ENCODE measurements at regions not wholly inside any gene's neighbourhood (a gene's known extent, or its start where the extent isn't known, plus 50 kb on each side); places are given as distances from the start of the nearest gene placed in this dataset.

DNA sequence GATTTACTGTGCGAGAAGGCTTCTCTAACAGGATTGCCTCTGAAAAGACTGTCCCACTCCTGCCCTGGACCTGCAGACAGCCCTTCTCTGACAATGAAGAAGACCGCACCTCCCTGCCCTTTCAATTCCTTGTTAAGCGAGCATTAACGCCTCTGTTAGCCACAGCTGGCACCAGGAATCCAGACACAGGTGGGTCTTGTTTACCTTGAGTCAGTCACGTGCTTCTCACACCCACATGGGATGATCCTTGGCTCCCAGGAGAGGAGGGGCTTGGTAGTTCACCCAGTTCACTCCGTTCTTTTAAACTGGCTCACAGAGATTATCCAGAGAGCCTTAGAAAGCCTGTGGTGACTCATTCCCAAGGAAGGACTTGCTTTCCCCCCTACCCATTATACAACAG, 410.5 kb upstream of the MEIS1 start:
- H4K20me1 ChIP-seq (replicated peaks in 1 of 2; ENCODE audit: control insufficient read depth in 1 of 2, insufficient read depth in 2 of 2, low read length in 2 of 2), result no peaks in the 10 kb centered on the region
- H2BK5ac ChIP-seq (ENCODE audit: low read depth, low read length), result no peak overlapping the region
- peak; percentile 60 for FAIRE-seq
- no peaks in the 10 kb centered on the region for H3K79me1 ChIP-seq (ENCODE audit: low read depth, low read length)
- peak overlapping the region; percentile 42; the same call in 1 of the 2 replicates for H2AFZ ChIP-seq (ENCODE audit: low read length)
- no peak overlapping the region for H3K27ac ChIP-seq (ENCODE audit: low read depth, low read length)
- no peak overlapping the region for H3K23ac ChIP-seq (ENCODE audit: insufficient read length)
- DNase-seq (ENCODE audit: low read depth in 1 of 2, low spot score in 2 of 2), result peak in 1 of 2 experiments; percentile 5
- H4K5ac ChIP-seq (ENCODE audit: insufficient read length, low read depth, low read length), result no peak overlapping the region
- no peak overlapping the region for H3K4ac ChIP-seq (replicated peaks; ENCODE audit: insufficient read length, low read depth, low read length)
- no peak overlapping the region for H3K14ac ChIP-seq (ENCODE audit: insufficient read length)
- CTCF ChIA-PET (ENCODE audit: partially characterized antibody), result no interaction called here
- H4K8ac ChIP-seq (ENCODE audit: extremely low read depth, insufficient read depth, low read length), result no peak overlapping the region
- H2BK12ac ChIP-seq (ENCODE audit: low read depth, low read length), result no peak overlapping the region
- no peaks in the 10 kb centered on the region for H3K27me3 ChIP-seq (replicated peaks in 1 of 4; ENCODE audit: control insufficient read depth in 3 of 4, extremely low read depth in 1 of 4, insufficient read depth in 3 of 4, low read length in 3 of 4)
- H3K4me2 ChIP-seq (ENCODE audit: insufficient read depth in 1 of 2, low read depth in 2 of 2, low read length in 2 of 2), result no peak overlapping the region
- H3K18ac ChIP-seq (ENCODE audit: extremely low read depth, low read length), result no peak overlapping the region
- 60% methylated on average over 6 of the region's 6 CpGs; no CpG with 5 or more reads in 1 of the 2 experiments for WGBS, 2 experiments (ENCODE audit: extremely low coverage in 1 of 2, insufficient coverage in 1 of 2, insufficient read length in 1 of 2, insufficient replicate concordance in 2 of 2, low coverage in 1 of 2, low lambda C conversion rate in 2 of 2, missing lambda C conversion rate in 1 of 2)
- no peaks in the 10 kb centered on the region for H3K23me2 ChIP-seq (ENCODE audit: low read depth, low read length)
- no peaks in the 10 kb centered on the region for H3K36me3 ChIP-seq (ENCODE audit: control insufficient read depth in 2 of 4, insufficient read depth in 4 of 4, low read length in 3 of 4)
- 0 out of 7 replicates have a peak, but pooled peaks cover 0 to 4% (median 0%) of the 10 kb centered on the region in 4 experiments for H3K4me1 ChIP-seq (replicated peaks in 1 of 4; ENCODE audit: control insufficient read depth in 3 of 4, insufficient read depth in 4 of 4, low read length in 3 of 4)
- TF ChIP-seq SIN3A (conservative IDR thresholded peaks at IDR 0.05 in 1 of 2, IDR thresholded peaks at IDR 0.05 in 1 of 2; ENCODE audit: low read depth in 1 of 2, low read length in 2 of 2) (0 out of 4 replicates have a peak, but pooled peaks of 1 of the 2 experiments have one; percentile 28), SAP30 (IDR thresholded peaks at IDR 0.05; ENCODE audit: insufficient read depth, insufficient replicate concordance, low read length) (no peak), TCF12 (IDR thresholded peaks at IDR 0.05; ENCODE audit: low read depth, low read length) (0 out of 2 replicates have a peak, but pooled peaks have one; percentile 42)
- H3K79me2 ChIP-seq (ENCODE audit: control insufficient read depth in 1 of 2, insufficient read depth in 2 of 2, low read length in 2 of 2), result no peaks in the 10 kb centered on the region
- H3K9me3 ChIP-seq (ENCODE audit: insufficient read depth in 2 of 2, low read depth in 1 of 2, low read length in 1 of 2), result no peaks in the 10 kb centered on the region
- H3K56ac ChIP-seq (replicated peaks; ENCODE audit: insufficient read length, low read depth, low read length), result no peak overlapping the region
- POLR2A ChIA-PET (ENCODE audit: partially characterized antibody), result no interaction called here
- H2BK120ac ChIP-seq (replicated peaks; ENCODE audit: low read depth, low read length), result no peak overlapping the region
- H2BK15ac ChIP-seq (ENCODE audit: low read length), result no peak overlapping the region
- no peak overlapping the region for H2BK20ac ChIP-seq (ENCODE audit: low read length)
- H4K91ac ChIP-seq (replicated peaks; ENCODE audit: insufficient read length, low read length), result no peak overlapping the region
- no peak overlapping the region for H2AK5ac ChIP-seq (ENCODE audit: low read depth, low read length)
- H3K4me3 ChIP-seq (ENCODE audit: extremely low read depth in 1 of 4, insufficient read depth in 2 of 4, low read depth in 3 of 4, low read length in 4 of 4), result no peak overlapping the region
- H3K9ac ChIP-seq (replicated peaks in 1 of 4; ENCODE audit: extremely low read depth in 1 of 4, low read depth in 3 of 4, low read length in 3 of 4), result no peak overlapping the region
